Ovary (tissue), 7 donors: ENCODE measurements at regions not wholly inside any gene's neighbourhood (a gene's known extent, or its start where the extent isn't known, plus 50 kb on each side); places are given as distances from the start of the nearest gene placed in this dataset.

ENCODE experiments used
- DNase-seq, 5 donors: peaks; one replicate each; pipeline ENCODE4 v3.0.0-alpha.2; 2019 to 2020
- H3K27ac ChIP-seq, 2 donors: fragments of 200-600 bp; one replicate each; pipeline versions ENCODE4 v1.5.1 to v1.8.0; 2019 to 2022
- H3K27me3 ChIP-seq: fragments of 200-600 bp; one replicate; pipeline ENCODE4 v1.8.0; 2022
- H3K36me3 ChIP-seq: fragments of 200-600 bp; sonication (generic); one replicate; pipeline ENCODE4 v1.5.1; 2019
- H3K4me1 ChIP-seq: one replicate; pipeline ENCODE4 v1.8.1; 2013; ENCODE audit warnings: mild to moderate bottlenecking, moderate library complexity; ENCODE audit not compliant: insufficient read depth
- H3K4me3 ChIP-seq: fragments of 200-600 bp; sonication (generic); one replicate; pipeline ENCODE4 v1.5.1; 2017
- H3K9me3 ChIP-seq, 2 donors: fragments of 200-600 bp in 1 of 2; sonication (generic) in 1 of 2; one replicate each; pipeline versions ENCODE4 v1.5.1 to v1.8.1; 2013 to 2019; ENCODE audit warnings: mild to moderate bottlenecking in 1 of 2, moderate library complexity in 1 of 2
- CTCF ChIP-seq, 3 donors: fragments of 450-650 bp in 2 of 3; fragments of 200-600 bp in 1 of 3; IDR thresholded peaks; one replicate each; pipeline versions ENCODE4 v1.5.1 to v1.8.0; 2016 to 2022; ENCODE audit warnings: antibody characterized with exemption in 3 of 3, mild to moderate bottlenecking in 1 of 3
- EP300 ChIP-seq: sonication (generic); formaldehyde crosslinking; IDR thresholded peaks from one replicate; pipeline ENCODE4 v1.6.1; 2017; ENCODE audit warnings: antibody characterized with exemption
- POLR2A ChIP-seq: fragments of 450-650 bp; IDR thresholded peaks from one replicate; pipeline ENCODE4 v1.6.1; 2017; ENCODE audit warnings: antibody characterized with exemption, mild to moderate bottlenecking, moderate library complexity
- WGBS, 3 donors: extraction: QIAGEN DNeasy Blood & Tissue Kit in 1 of 3; methylation state at CpG; one replicate each; pipeline versions ENCODE4 v1.1.5 to v1.1.7; 2013 to 2017; 5-methylcytosine and 5-hydroxymethylcytosine counted together
- intact Hi-C, 4 donors: fragments of 100-400 bp; cut with DNase I; formaldehyde crosslinking; loops; one replicate each; pipeline versions ENCODE4 v1.11.0 to v1.15.1; 2022 to 2023
- donor health status: DM: no; HTN: no; CAD: no; lungs with moderate emphysema.
- donor health status: DM: no; HTN: no; CAD: no.
- donor health status: Bipolar disorder and iron deficiency.
- donor health status: DM: no; HTN: no; CAD: no.
- donor health status: DM: yes; HTN: yes; CAD: no.

DNA sequence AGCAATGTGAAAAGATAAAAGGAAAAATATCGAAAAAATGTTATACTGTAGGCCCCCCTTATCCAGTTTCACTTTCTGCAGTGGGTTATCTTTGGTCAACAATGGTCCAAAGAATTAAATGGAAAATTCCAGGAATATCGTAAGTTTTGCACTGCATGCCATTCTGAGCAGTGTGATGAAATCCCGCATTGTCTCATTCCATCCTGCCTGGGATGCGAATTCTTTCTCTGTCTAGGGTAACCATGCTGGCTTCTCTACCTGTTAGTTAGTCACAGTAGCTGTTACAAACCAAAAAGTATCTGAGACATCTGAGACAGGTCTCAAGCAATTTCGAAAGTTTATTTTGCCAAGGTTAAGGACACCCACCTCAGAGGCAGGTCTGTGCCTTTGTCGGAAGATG is 170.3 kb downstream of the COX18 start:
- Histone ChIP-seq H3K27ac (no peak overlapping the region), H3K27me3 (no peaks in the 10 kb centered on the region), H3K9me3 (no peaks in the 10 kb centered on the region), H3K4me3 (no peak overlapping the region), H3K36me3 (no peaks in the 10 kb centered on the region), H3K4me1 (peaks cover 4% of the 10 kb centered on the region)
- TF ChIP-seq EP300 (no peak), CTCF (IDR thresholded peaks at IDR 0.05) (no peak), POLR2A (no peak)
- intact Hi-C loops: no loop called here
- WGBS, 3 donors: 68 to 81% (median 79%) methylated on average over 6 of the region's 6 CpGs
- DNase-seq: no peak

- peaks cover 5% of the 10 kb centered on the region for H3K4me1 ChIP-seq
- no peaks in the 10 kb centered on the region for H3K36me3 ChIP-seq
- intact Hi-C loops: no loop called here
- no peak overlapping the region for H3K4me3 ChIP-seq
- H3K9me3 ChIP-seq: no peaks in the 10 kb centered on the region
- no peak overlapping the region for H3K27ac ChIP-seq
- peak in 1 of 5 donors; percentile 51 for DNase-seq
- WGBS, 3 donors: 18 to 34% (median 21%) methylated on average over 3 of the region's 3 CpGs
- no peak for TF ChIP-seq POLR2A
- no peaks in the 10 kb centered on the region for H3K27me3 ChIP-seq
Measured at GRCh38 chr4:72896515-72896914, 173.0 kb downstream of the COX18 start.

DNA sequence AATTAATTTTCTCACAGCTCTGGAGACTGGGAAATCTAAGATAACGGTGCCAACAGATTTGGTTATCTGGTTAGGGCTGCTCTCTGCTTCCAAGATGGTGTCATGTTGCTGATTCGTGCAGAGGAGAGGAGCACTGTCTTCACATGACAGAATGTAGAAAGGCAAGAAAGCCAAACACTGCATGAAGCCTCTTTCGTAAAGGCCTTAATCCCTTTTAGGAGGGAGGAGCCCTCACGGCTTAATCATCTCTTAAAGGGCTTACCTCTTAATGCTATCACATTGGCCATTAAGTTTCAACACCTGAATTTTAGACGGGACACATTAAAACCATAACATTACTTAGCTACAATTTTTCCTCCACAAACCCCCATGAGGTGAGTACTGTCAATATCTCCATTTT is 174.1 kb downstream of the COX18 start:
- no peak for DNase-seq
- Histone ChIP-seq H3K9me3 (no peaks in the 10 kb centered on the region), H3K4me1 (peaks cover 5% of the 10 kb centered on the region), H3K27ac (no peak overlapping the region), H3K36me3 (no peaks in the 10 kb centered on the region), H3K4me3 (no peak overlapping the region), H3K27me3 (no peaks in the 10 kb centered on the region)
- intact Hi-C loops: no loop called here
- 67 to 81% (median 69%) methylated on average over 5 of the region's 5 CpGs for WGBS, 3 donors
- TF ChIP-seq EP300 (no peak), CTCF (IDR thresholded peaks at IDR 0.05) (no peak), POLR2A (no peak)

GRCh38 chr4:72893354-72894066 is 176.0 kb downstream of the COX18 start:
- H3K27ac ChIP-seq: no peak overlapping the region
- DNase-seq: no peak
- no peaks in the 10 kb centered on the region for H3K27me3 ChIP-seq
- intact Hi-C loops: no loop called here
- H3K9me3 ChIP-seq: no peaks in the 10 kb centered on the region
- WGBS, 3 donors: 42 to 53% (median 47%) methylated on average over 2 of the region's 2 CpGs
- no peaks in the 10 kb centered on the region for H3K36me3 ChIP-seq
- TF ChIP-seq CTCF (IDR thresholded peaks at IDR 0.05): no peak
- no peak for TF ChIP-seq EP300
- no peak for TF ChIP-seq POLR2A
- H3K4me1 ChIP-seq: peaks cover 5% of the 10 kb centered on the region
- H3K4me3 ChIP-seq: no peak overlapping the region

DNA sequence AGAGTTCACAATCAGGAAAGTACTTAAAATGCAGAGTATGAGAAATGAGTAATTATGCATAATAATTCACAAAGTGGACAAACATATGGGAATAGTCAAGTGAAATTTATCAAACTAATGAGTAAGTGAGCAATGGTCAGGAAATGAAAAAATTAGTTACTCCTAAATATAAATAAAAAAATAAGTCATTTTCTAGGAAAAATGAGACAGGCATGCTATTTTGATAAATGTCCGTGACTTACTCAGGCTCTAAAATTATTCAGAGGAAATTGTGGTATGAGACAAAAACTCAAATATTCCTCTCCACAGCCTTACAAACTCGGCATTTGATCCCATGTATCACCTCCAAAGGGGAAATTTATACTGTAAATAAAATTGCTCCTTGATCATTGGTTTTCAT is 181.2 kb downstream of the COX18 start:
- TF ChIP-seq EP300 (no peak), CTCF (IDR thresholded peaks at IDR 0.05) (no peak), POLR2A (no peak)
- no peaks in the 10 kb centered on the region for H3K36me3 ChIP-seq
- H3K4me3 ChIP-seq: no peak overlapping the region
- DNase-seq: no peak
- H3K9me3 ChIP-seq: no peaks in the 10 kb centered on the region
- no peaks in the 10 kb centered on the region for H3K27me3 ChIP-seq
- no peak overlapping the region for H3K27ac ChIP-seq
- WGBS, 3 donors: 46 to 59% (median 54%) methylated on average over 2 of the region's 2 CpGs
- intact Hi-C loops: no loop called here
- peaks cover under 1% of the 10 kb centered on the region for H3K4me1 ChIP-seq
